GM20431 (cell line): ENCODE measurements at regions not wholly inside any gene's neighbourhood (a gene's known extent, or its start where the extent isn't known, plus 50 kb on each side); places are given as distances from the start of the nearest gene placed in this dataset.

ENCODE experiments used
- in situ Hi-C: fragments of 300-500 bp; cut with MseI, MboI; formaldehyde crosslinking; loops from one replicate; pipeline ENCODE4 v1.15.0; 2020; ENCODE audit warnings: low sequenced_read_pairs; ENCODE audit not compliant: unreplicated experiment

- in situ Hi-C loops: no loop called here
These were observed 466.2 kb downstream of the TSHZ3 start for GRCh38 chr19:30883071-30883470.

GRCh38 chr19:30882411-30883005, 466.7 kb downstream of the TSHZ3 start:
- in situ Hi-C loops: no loop called here

- in situ Hi-C loops: no loop called here
These were observed 467.3 kb downstream of the TSHZ3 start for GRCh38 chr19:30881930-30882329.

GRCh38 chr19:30881281-30881680, 468.0 kb downstream of the TSHZ3 start:
- in situ Hi-C loops: no loop called here

- in situ Hi-C loops: no loop called here
These were observed 468.7 kb downstream of the TSHZ3 start for GRCh38 chr19:30880551-30880950.

- in situ Hi-C loops: no loop called here
These were observed 469.1 kb downstream of the TSHZ3 start for GRCh38 chr19:30880151-30880550.

GRCh38 chr19:30879736-30880135, 469.5 kb downstream of the TSHZ3 start:
- in situ Hi-C loops: no loop called here

GRCh38 chr19:30879225-30879624, 470.0 kb downstream of the TSHZ3 start:
- in situ Hi-C loops: no loop called here

- in situ Hi-C loops: no loop called here
These were observed 470.7 kb downstream of the TSHZ3 start for GRCh38 chr19:30878495-30878894.

- in situ Hi-C loops: no loop called here
These were observed 471.5 kb downstream of the TSHZ3 start for GRCh38 chr19:30877661-30878113.

GRCh38 chr19:30873691-30874090, 475.5 kb downstream of the TSHZ3 start:
- in situ Hi-C loops: no loop called here

- in situ Hi-C loops: no loop called here
These were observed 476.2 kb downstream of the TSHZ3 start for GRCh38 chr19:30873003-30873402.

GRCh38 chr19:30871979-30872378, 477.3 kb downstream of the TSHZ3 start:
- in situ Hi-C loops: no loop called here

- in situ Hi-C loops: no loop called here
These were observed 478.4 kb downstream of the TSHZ3 start for GRCh38 chr19:30870876-30871275.

GRCh38 chr19:30865511-30865910, 483.7 kb downstream of the TSHZ3 start:
- in situ Hi-C loops: no loop called here

GRCh38 chr19:30864391-30865215, 484.6 kb downstream of the TSHZ3 start:
- in situ Hi-C loops: no loop called here

GRCh38 chr19:30862876-30863275, 486.4 kb downstream of the TSHZ3 start:
- in situ Hi-C loops: no loop called here

GRCh38 chr19:30861919-30862318, 487.3 kb downstream of the TSHZ3 start:
- in situ Hi-C loops: no loop called here

- in situ Hi-C loops: no loop called here
These were observed 485.8 kb downstream of the ZNF536 start for GRCh38 chr19:30857966-30858490.

- in situ Hi-C loops: no loop called here
These were observed 485.2 kb downstream of the ZNF536 start for GRCh38 chr19:30857388-30857787.

GRCh38 chr19:30856786-30857185, 484.6 kb downstream of the ZNF536 start:
- in situ Hi-C loops: no loop called here
